ENCODE measurements at regions not wholly inside any gene's neighbourhood (a gene's known extent, or its start where the extent isn't known, plus 50 kb on each side); places are given as distances from the start of the nearest gene placed in this dataset.
"Not testable (repeated sequence)": the region's sequence is repeated elsewhere in the genome, so short reads cannot be mapped to it uniquely, and the experiment has no call there.

GRCh38 chr13:76266561-76266960, 619.6 kb downstream of the KCTD12 start:
- TF ChIP-seq CTCF (IDR thresholded peaks at IDR 0.05) (no peak), POLR2A (IDR thresholded peaks at IDR 0.05) (no peak)
- H3K4me1 ChIP-seq: no peaks in the 10 kb centered on the region
- H3K9me3 ChIP-seq: no peaks in the 10 kb centered on the region
- H3K27ac ChIP-seq: no peak overlapping the region
- H3K4me3 ChIP-seq: no peak overlapping the region
- no peaks in the 10 kb centered on the region for H3K27me3 ChIP-seq
- H3K36me3 ChIP-seq: no peaks in the 10 kb centered on the region
- DNase-seq: no peak
- intact Hi-C loops (cut with DNase I; ENCODE audit: low total_unique reads): no loop called here

GRCh38 chr13:76250211-76250610, 614.1 kb downstream of the LMO7 start:
- H3K27me3 ChIP-seq: no peaks in the 10 kb centered on the region
- no peaks in the 10 kb centered on the region for H3K36me3 ChIP-seq
- no peak for TF ChIP-seq CTCF (IDR thresholded peaks at IDR 0.05)
- no peak for TF ChIP-seq POLR2A (IDR thresholded peaks at IDR 0.05)
- no peaks in the 10 kb centered on the region for H3K4me1 ChIP-seq
- DNase-seq: no peak
- intact Hi-C loops (cut with DNase I; ENCODE audit: low total_unique reads): no loop called here
- H3K9me3 ChIP-seq: no peaks in the 10 kb centered on the region
- H3K27ac ChIP-seq: no peak overlapping the region
- no peak overlapping the region for H3K4me3 ChIP-seq

GRCh38 chr13:76245920-76246319, 609.8 kb downstream of the LMO7 start:
- Histone ChIP-seq H3K9me3 (no peaks in the 10 kb centered on the region), H3K27ac (no peak overlapping the region), H3K4me3 (no peak overlapping the region), H3K27me3 (no peaks in the 10 kb centered on the region), H3K36me3 (no peaks in the 10 kb centered on the region), H3K4me1 (no peaks in the 10 kb centered on the region)
- TF ChIP-seq POLR2A (IDR thresholded peaks at IDR 0.05) (no peak), CTCF (IDR thresholded peaks at IDR 0.05) (no peak)
- intact Hi-C loops (cut with DNase I; ENCODE audit: low total_unique reads): no loop called here
- DNase-seq: no peak

- intact Hi-C loops (cut with DNase I; ENCODE audit: low total_unique reads): no loop called here
- no peaks in the 10 kb centered on the region for H3K4me1 ChIP-seq
- H3K27ac ChIP-seq: no peak overlapping the region
- H3K4me3 ChIP-seq: no peak overlapping the region
- H3K27me3 ChIP-seq: no peaks in the 10 kb centered on the region
- DNase-seq: no peak
- no peaks in the 10 kb centered on the region for H3K36me3 ChIP-seq
- TF ChIP-seq CTCF (IDR thresholded peaks at IDR 0.05) (no peak), POLR2A (IDR thresholded peaks at IDR 0.05) (no peak)
- H3K9me3 ChIP-seq: no peaks in the 10 kb centered on the region
These were observed 609.1 kb downstream of the LMO7 start for GRCh38 chr13:76245211-76245610.

GRCh38 chr13:76243120-76243519, 607.0 kb downstream of the LMO7 start:
- H3K4me3 ChIP-seq; H3K27ac ChIP-seq; H3K4me1 ChIP-seq; H3K9me3 ChIP-seq; intact Hi-C loops (cut with DNase I; ENCODE audit: low total_unique reads); H3K27me3 ChIP-seq; H3K36me3 ChIP-seq; DNase-seq: not testable (repeated sequence)

GRCh38 chr13:76239031-76239680, 603.0 kb downstream of the LMO7 start:
- Histone ChIP-seq H3K27ac (no peak overlapping the region), H3K4me3 (no peak overlapping the region), H3K36me3 (no peaks in the 10 kb centered on the region), H3K9me3 (no peaks in the 10 kb centered on the region), H3K4me1 (no peaks in the 10 kb centered on the region), H3K27me3 (no peaks in the 10 kb centered on the region)
- DNase-seq: no peak
- intact Hi-C loops (cut with DNase I; ENCODE audit: low total_unique reads): no loop called here
- TF ChIP-seq CTCF (IDR thresholded peaks at IDR 0.05) (no peak), POLR2A (IDR thresholded peaks at IDR 0.05) (no peak)
